Neural cell (in vitro differentiated cells): ENCODE measurements at regions not wholly inside any gene's neighbourhood (a gene's known extent, or its start where the extent isn't known, plus 50 kb on each side); places are given as distances from the start of the nearest gene placed in this dataset.

Source experiments
- H2AFZ ChIP-seq: fragments of 200-600, 300-800 bp; sonication (generic), shearing (Covaris generic); 2 replicates; pipeline ENCODE4 v1.6.0; 2014; ENCODE audit warnings: low read depth, mild to moderate bottlenecking, antibody characterized with exemption, low read length, moderate library complexity
- H3F3A ChIP-seq: fragments of 200-600 bp; shearing (Covaris generic); 2 replicates; pipeline ENCODE4 v1.6.1; 2016; ENCODE audit warnings: mild to moderate bottlenecking, moderate library complexity, mixed read lengths, antibody characterized with exemption, low read length; ENCODE audit not compliant: insufficient read depth, poor library complexity, severe bottlenecking
- H3K27ac ChIP-seq: fragments of 200-600, 300-800 bp; sonication (generic), shearing (Covaris generic); 2 replicates; pipeline ENCODE4 v1.5.1; 2014; ENCODE audit warnings: mild to moderate bottlenecking, low read length, moderate library complexity
- H3K27me3 ChIP-seq: fragments of 300-800, 200-600 bp; sonication (generic), shearing (Covaris generic); 2 replicates; pipeline ENCODE4 v1.6.0; 2014; ENCODE audit warnings: mild to moderate bottlenecking, low read depth, low read length, moderate library complexity; ENCODE audit not compliant: insufficient read depth
- H3K36me3 ChIP-seq: fragments of 300-800, 200-600 bp; sonication (generic), shearing (Covaris generic); 2 replicates; pipeline ENCODE4 v1.5.1; 2014; ENCODE audit warnings: mild to moderate bottlenecking, antibody characterized with exemption, low read length, moderate library complexity; ENCODE audit not compliant: insufficient read depth
- H3K4me2 ChIP-seq: fragments of 300-800, 200-600 bp; sonication (generic), shearing (Covaris generic); 2 replicates; pipeline ENCODE4 v1.6.0; 2014; ENCODE audit warnings: mild to moderate bottlenecking, low read length
- H3K4me3 ChIP-seq: fragments of 300-800, 200-600 bp; sonication (generic), shearing (Covaris generic); 2 replicates; pipeline ENCODE4 v1.5.1; 2014; ENCODE audit warnings: mild to moderate bottlenecking, low read length, moderate library complexity
- H3K79me2 ChIP-seq: fragments of 200-600 bp; shearing (Covaris generic); replicated peaks from 2 replicates; pipeline ENCODE4 v1.6.0; 2014; ENCODE audit warnings: mild to moderate bottlenecking, low read length, moderate library complexity; ENCODE audit not compliant: insufficient read depth
- H3K9ac ChIP-seq: fragments of 300-800, 200-600 bp; sonication (generic), shearing (Covaris generic); 2 replicates; pipeline ENCODE4 v1.6.1; 2016; ENCODE audit warnings: mild to moderate bottlenecking, low read length, mixed read lengths
- H3K9me2 ChIP-seq: fragments of 200-600 bp; shearing (Covaris generic); 2 replicates; pipeline ENCODE4 v1.6.1; 2016; ENCODE audit warnings: mild to moderate bottlenecking, low read length, mixed read lengths; ENCODE audit not compliant: insufficient read depth
- H3K9me3 ChIP-seq: fragments of 200-600, 300-800 bp; sonication (generic), shearing (Covaris generic); 2 replicates; pipeline ENCODE4 v1.6.1; 2016; ENCODE audit warnings: mild to moderate bottlenecking, mixed run types, low read length, moderate library complexity, mixed read lengths
- H4K20me1 ChIP-seq: fragments of 200-600 bp; shearing (Covaris generic); 2 replicates; pipeline ENCODE4 v1.6.1; 2016; ENCODE audit warnings: mild to moderate bottlenecking, mixed run types; ENCODE audit not compliant: insufficient read depth
- EP300 ChIP-seq: fragments of 450-650 bp; conservative IDR thresholded peaks from 2 replicates; pipeline ENCODE4 v1.6.1; 2014; ENCODE audit warnings: antibody characterized with exemption, mild to moderate bottlenecking, moderate library complexity; ENCODE audit not compliant: poor library complexity, severe bottlenecking
- EZH2 ChIP-seq: fragments of 200-600, 300-800 bp; shearing (Covaris generic), sonication (generic); IDR thresholded peaks from 2 replicates; pipeline ENCODE4 v1.6.1; 2014; ENCODE audit warnings: antibody characterized with exemption, low read length, borderline replicate concordance, mild to moderate bottlenecking; ENCODE audit not compliant: insufficient read depth, poor library complexity, severe bottlenecking
- MXI1 ChIP-seq: fragments of 450-650 bp; conservative IDR thresholded peaks from 2 replicates; pipeline ENCODE4 v1.6.1; 2014; ENCODE audit warnings: antibody characterized with exemption, mild to moderate bottlenecking; ENCODE audit not compliant: poor library complexity, severe bottlenecking
- POLR2AphosphoS5 ChIP-seq: IDR thresholded peaks from 2 replicates; pipeline ENCODE4 v1.6.1; 2012
- RAD21 ChIP-seq: fragments of 450-650 bp; conservative IDR thresholded peaks from 2 replicates; pipeline ENCODE4 v1.6.1; 2014; ENCODE audit warnings: antibody characterized with exemption, mild to moderate bottlenecking, moderate library complexity
- SMC3 ChIP-seq: fragments of 450-650 bp; conservative IDR thresholded peaks from 2 replicates; pipeline ENCODE4 v1.6.1; 2014; ENCODE audit warnings: antibody characterized with exemption, mild to moderate bottlenecking, moderate library complexity; ENCODE audit not compliant: poor library complexity
- TAF1 ChIP-seq: IDR thresholded peaks from 2 replicates; pipeline ENCODE4 v1.6.1; 2012; ENCODE audit warnings: low read depth
- TF ChIP-seq, protein P1 (sequence below): fragments of 450-650 bp; IDR thresholded peaks from 2 replicates; pipeline ENCODE4 v1.5.1; 2014; ENCODE audit warnings: antibody characterized with exemption, mild to moderate bottlenecking, moderate library complexity; ENCODE audit not compliant: poor library complexity, severe bottlenecking
- TF ChIP-seq, protein P2 (sequence below): IDR thresholded peaks from 2 replicates; pipeline ENCODE4 v1.6.1; 2012; ENCODE audit warnings: borderline replicate concordance

DNA sequence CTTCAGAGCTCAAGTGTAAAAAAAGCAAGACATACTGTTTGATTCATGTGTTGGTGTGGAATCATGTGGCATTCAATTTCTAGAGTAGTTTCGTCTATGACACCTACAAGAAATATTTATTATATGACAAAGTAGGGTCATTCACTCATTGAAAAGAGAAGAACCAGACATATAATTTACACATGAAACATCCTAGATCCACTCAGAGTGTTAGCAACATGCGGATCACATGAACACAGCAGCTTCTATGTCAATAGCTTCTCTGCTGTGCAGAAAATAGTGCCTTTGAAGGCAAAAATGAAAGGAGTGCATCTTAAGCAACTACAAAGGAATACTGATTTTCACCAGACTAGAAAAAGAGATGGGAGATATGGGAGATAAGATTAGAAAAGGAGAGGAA is 569.8 kb downstream of the RPS29 start:
- no peaks in the 10 kb centered on the region for H3F3A ChIP-seq
- no peak overlapping the region for H3K4me2 ChIP-seq
- no peak overlapping the region for H3K27ac ChIP-seq
- TF ChIP-seq MXI1, result no peak
- peak; percentile 49 for TF ChIP-seq POLR2AphosphoS5
- no peaks in the 10 kb centered on the region for H3K27me3 ChIP-seq
- H3K9me3 ChIP-seq, result no peaks in the 10 kb centered on the region
- no peaks in the 10 kb centered on the region for H4K20me1 ChIP-seq
- H3K9me2 ChIP-seq, result no peaks in the 10 kb centered on the region
- H3K79me2 ChIP-seq, result no peaks in the 10 kb centered on the region
- no peaks in the 10 kb centered on the region for H3K36me3 ChIP-seq
- no peak overlapping the region for H3K4me3 ChIP-seq
- no peak overlapping the region for H2AFZ ChIP-seq
- H3K9ac ChIP-seq, result no peak overlapping the region

DNA sequence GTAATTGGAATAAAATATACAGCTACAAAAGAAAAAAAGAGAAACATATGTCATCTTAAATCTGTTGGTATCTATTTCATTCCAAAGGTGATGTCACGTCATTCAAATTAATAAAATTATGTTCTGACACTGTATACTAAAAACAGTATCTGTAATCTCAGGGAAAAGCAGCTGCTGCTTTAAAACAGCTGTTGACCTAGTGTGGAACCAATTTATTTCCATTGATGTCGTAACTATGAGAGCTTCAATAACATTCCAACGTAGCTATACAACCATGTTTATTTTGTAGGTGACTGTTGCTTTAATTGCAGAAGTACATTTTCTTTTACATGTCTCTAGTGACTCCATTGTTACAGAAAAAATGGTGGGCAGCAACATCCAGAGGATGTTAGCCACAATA is 571.7 kb downstream of the RPS29 start:
- Histone ChIP-seq H3K27me3 (no peaks in the 10 kb centered on the region), H4K20me1 (no peaks in the 10 kb centered on the region), H3K27ac (no peak overlapping the region), H3K36me3 (no peaks in the 10 kb centered on the region), H3K4me2 (no peak overlapping the region), H3K9me2 (no peaks in the 10 kb centered on the region), H3K9me3 (no peaks in the 10 kb centered on the region), H3F3A (no peaks in the 10 kb centered on the region), H2AFZ (no peak overlapping the region), H3K79me2 (no peaks in the 10 kb centered on the region), H3K9ac (no peak overlapping the region), H3K4me3 (no peak overlapping the region)
- TF ChIP-seq, protein P1, sequence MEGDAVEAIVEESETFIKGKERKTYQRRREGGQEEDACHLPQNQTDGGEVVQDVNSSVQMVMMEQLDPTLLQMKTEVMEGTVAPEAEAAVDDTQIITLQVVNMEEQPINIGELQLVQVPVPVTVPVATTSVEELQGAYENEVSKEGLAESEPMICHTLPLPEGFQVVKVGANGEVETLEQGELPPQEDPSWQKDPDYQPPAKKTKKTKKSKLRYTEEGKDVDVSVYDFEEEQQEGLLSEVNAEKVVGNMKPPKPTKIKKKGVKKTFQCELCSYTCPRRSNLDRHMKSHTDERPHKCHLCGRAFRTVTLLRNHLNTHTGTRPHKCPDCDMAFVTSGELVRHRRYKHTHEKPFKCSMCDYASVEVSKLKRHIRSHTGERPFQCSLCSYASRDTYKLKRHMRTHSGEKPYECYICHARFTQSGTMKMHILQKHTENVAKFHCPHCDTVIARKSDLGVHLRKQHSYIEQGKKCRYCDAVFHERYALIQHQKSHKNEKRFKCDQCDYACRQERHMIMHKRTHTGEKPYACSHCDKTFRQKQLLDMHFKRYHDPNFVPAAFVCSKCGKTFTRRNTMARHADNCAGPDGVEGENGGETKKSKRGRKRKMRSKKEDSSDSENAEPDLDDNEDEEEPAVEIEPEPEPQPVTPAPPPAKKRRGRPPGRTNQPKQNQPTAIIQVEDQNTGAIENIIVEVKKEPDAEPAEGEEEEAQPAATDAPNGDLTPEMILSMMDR, result no peak
- TF ChIP-seq POLR2AphosphoS5 (no peak), MXI1 (no peak), TAF1 (no peak), EZH2 (no peak)
- TF ChIP-seq, protein P2, sequence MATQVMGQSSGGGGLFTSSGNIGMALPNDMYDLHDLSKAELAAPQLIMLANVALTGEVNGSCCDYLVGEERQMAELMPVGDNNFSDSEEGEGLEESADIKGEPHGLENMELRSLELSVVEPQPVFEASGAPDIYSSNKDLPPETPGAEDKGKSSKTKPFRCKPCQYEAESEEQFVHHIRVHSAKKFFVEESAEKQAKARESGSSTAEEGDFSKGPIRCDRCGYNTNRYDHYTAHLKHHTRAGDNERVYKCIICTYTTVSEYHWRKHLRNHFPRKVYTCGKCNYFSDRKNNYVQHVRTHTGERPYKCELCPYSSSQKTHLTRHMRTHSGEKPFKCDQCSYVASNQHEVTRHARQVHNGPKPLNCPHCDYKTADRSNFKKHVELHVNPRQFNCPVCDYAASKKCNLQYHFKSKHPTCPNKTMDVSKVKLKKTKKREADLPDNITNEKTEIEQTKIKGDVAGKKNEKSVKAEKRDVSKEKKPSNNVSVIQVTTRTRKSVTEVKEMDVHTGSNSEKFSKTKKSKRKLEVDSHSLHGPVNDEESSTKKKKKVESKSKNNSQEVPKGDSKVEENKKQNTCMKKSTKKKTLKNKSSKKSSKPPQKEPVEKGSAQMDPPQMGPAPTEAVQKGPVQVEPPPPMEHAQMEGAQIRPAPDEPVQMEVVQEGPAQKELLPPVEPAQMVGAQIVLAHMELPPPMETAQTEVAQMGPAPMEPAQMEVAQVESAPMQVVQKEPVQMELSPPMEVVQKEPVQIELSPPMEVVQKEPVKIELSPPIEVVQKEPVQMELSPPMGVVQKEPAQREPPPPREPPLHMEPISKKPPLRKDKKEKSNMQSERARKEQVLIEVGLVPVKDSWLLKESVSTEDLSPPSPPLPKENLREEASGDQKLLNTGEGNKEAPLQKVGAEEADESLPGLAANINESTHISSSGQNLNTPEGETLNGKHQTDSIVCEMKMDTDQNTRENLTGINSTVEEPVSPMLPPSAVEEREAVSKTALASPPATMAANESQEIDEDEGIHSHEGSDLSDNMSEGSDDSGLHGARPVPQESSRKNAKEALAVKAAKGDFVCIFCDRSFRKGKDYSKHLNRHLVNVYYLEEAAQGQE, result no peak

DNA sequence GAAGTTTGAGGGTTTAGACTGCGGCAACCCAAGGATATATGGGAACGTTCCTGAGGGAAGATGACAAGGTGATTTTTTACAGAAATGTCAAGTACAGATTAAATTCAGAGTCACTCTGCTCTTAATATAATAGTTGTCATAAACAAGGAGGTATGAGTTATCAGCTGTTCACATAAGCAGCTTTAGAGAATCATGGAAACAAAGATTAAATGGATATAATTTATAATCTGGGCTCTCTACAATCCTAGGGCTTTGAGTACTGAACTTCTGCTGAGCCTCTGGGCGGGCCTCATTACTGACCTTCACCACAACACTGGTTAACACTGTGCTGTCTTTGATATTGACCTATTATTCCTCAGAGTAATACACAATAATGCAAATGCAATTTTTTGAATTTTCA is 577.8 kb downstream of the RPS29 start:
- TF ChIP-seq POLR2AphosphoS5 (no peak), MXI1 (no peak), EP300 (no peak), TAF1 (no peak), RAD21 (no peak), SMC3 (no peak), EZH2 (no peak)
- TF ChIP-seq, protein P1, result no peak
- TF ChIP-seq, protein P2, result no peak
- H3K4me2 ChIP-seq, result no peak overlapping the region
- no peaks in the 10 kb centered on the region for H3K36me3 ChIP-seq

More for the DNA sequence above, 577.8 kb downstream of the RPS29 start:
- Histone ChIP-seq H3K9ac (no peak overlapping the region), H3K27me3 (no peaks in the 10 kb centered on the region), H3K27ac (no peak overlapping the region), H3K79me2 (no peaks in the 10 kb centered on the region), H3K9me2 (no peaks in the 10 kb centered on the region), H4K20me1 (no peaks in the 10 kb centered on the region), H3K9me3 (no peaks in the 10 kb centered on the region), H2AFZ (no peak overlapping the region), H3F3A (no peaks in the 10 kb centered on the region), H3K4me3 (no peak overlapping the region)
